Fibroblast of peridontal ligament (primary cell): ENCODE measurements at regions not wholly inside any gene's neighbourhood (a gene's known extent, or its start where the extent isn't known, plus 50 kb on each side); places are given as distances from the start of the nearest gene placed in this dataset.

Experiments used
- DNase-seq: peaks from one replicate; pipeline ENCODE4 v3.0.0-alpha.2; 2010; ENCODE audit errors: extremely low read depth

GRCh38 chr9:88077071-88077617 lies 61.1 kb downstream of the SPATA31C2 start:
- no peak for DNase-seq

GRCh38 chr9:88076286-88077070 lies 61.8 kb downstream of the SPATA31C2 start:
- DNase-seq, result peak; percentile 37

GRCh38 chr9:88075966-88076285 lies 62.3 kb downstream of the SPATA31C2 start:
- no peak for DNase-seq

GRCh38 chr9:88075506-88075905 lies 62.8 kb downstream of the SPATA31C2 start:
- no peak for DNase-seq

GRCh38 chr9:88074931-88075330 lies 63.3 kb downstream of the SPATA31C2 start:
- no peak for DNase-seq

- DNase-seq, result no peak
Observed at GRCh38 chr9:88072831-88073375, 65.4 kb downstream of the SPATA31C2 start.

- no peak for DNase-seq
Observed at GRCh38 chr9:88071331-88071730, 66.9 kb downstream of the SPATA31C2 start.

- DNase-seq, result no peak
Observed at GRCh38 chr9:88065619-88066018, 72.7 kb downstream of the SPATA31C2 start.

- DNase-seq, result no peak
Observed at GRCh38 chr9:88064554-88064953, 73.7 kb downstream of the SPATA31C2 start.

- DNase-seq, result no peak
Observed at GRCh38 chr9:88060746-88061145, 77.5 kb downstream of the SPATA31C2 start.

- DNase-seq, result no peak
Observed at GRCh38 chr9:88059469-88059868, 78.8 kb downstream of the SPATA31C2 start.

GRCh38 chr9:88056876-88057275 lies 81.4 kb downstream of the SPATA31C2 start:
- DNase-seq, result no peak

- DNase-seq, result no peak
Observed at GRCh38 chr9:88053856-88054501, 79.6 kb upstream of the CDK20 start.

GRCh38 chr9:88052321-88052965 lies 78.1 kb upstream of the CDK20 start:
- no peak for DNase-seq

GRCh38 chr9:88051138-88051537 lies 76.8 kb upstream of the CDK20 start:
- no peak for DNase-seq

GRCh38 chr9:88049677-88050307 lies 75.5 kb upstream of the CDK20 start:
- no peak for DNase-seq

GRCh38 chr9:88046542-88046941 lies 72.2 kb upstream of the CDK20 start:
- DNase-seq, result no peak

GRCh38 chr9:88045686-88046085 lies 71.4 kb upstream of the CDK20 start:
- no peak for DNase-seq

GRCh38 chr9:88044200-88044599 lies 69.9 kb upstream of the CDK20 start:
- DNase-seq, result no peak

- DNase-seq, result no peak
Observed at GRCh38 chr9:88043647-88044046, 69.3 kb upstream of the CDK20 start.

- peak; percentile 41 for DNase-seq
Observed at GRCh38 chr9:88041447-88041846, 67.1 kb upstream of the CDK20 start.

GRCh38 chr9:88037285-88037845 lies 63.0 kb upstream of the CDK20 start:
- DNase-seq, result no peak
